ENCODE measurements at regions not wholly inside any gene's neighbourhood (a gene's known extent, or its start where the extent isn't known, plus 50 kb on each side); places are given as distances from the start of the nearest gene placed in this dataset.

DNA sequence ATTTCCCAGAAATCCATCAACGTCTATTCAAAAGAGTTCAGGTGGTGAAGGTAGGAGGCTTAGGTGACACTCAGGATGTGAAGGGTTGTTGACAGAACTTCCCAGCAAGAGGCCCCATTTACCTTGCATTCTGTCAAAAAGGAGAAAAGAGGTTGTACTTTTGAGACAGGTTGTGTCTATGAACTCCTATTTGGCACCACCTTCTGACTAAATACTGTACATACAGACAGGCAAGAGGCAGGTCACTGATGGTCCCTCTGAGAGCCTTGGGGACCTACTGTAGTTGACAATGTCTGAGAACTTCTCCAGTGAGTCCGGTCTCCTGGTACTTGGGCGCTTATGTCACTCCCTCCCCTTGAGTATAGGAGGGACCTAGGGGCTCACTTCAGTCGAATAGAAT is 479.3 kb upstream of the ZFHX3 start:
- DNase-seq: no peak
- H3K4me3 ChIP-seq (ENCODE audit: insufficient read depth, low read depth, low read length): no peak overlapping the region
- no peaks in the 10 kb centered on the region for H3K36me3 ChIP-seq (replicated peaks; ENCODE audit: control insufficient read depth, insufficient read depth, low read length)
- no peaks in the 10 kb centered on the region for H3K27me3 ChIP-seq (ENCODE audit: control insufficient read depth, insufficient read depth, low read length)

DNA sequence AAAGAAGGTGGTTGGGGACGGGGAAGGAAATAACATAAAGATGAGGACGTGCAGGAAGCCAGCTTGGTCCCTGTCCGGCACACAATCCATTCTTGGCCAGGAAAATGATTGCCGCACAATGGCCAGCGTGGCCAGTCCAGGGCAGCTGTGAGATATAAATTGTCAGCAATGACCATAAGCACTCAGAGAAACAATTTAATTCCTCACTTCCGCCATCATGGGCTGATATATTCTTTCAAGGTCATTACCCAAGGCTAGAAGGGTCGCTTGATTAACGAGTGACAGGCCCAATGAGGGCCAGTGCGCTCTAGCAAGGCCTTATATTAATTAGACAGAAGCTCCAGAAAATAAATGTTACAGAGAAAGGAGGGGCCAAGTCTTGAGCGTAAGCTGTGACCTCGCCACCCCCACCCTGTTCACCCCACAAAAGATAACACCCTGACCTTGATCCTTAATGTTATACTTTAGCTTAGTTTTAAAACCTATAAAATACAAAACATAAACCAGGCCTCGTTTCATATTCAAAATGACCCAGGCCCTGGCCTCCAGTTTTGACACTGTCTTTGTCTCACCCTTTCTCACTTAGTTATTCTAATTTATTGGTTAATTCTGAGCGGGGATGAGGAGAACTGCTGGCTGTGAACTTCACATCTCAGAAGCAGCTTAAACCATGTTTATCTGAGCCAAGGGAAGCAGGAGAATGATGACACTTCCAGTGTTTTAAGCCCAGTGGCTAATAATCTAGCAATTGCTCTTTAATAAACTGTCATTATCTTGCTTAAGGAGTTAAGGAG is 478.3 kb upstream of the ZFHX3 start:
- no peaks in the 10 kb centered on the region for H3K27me3 ChIP-seq (ENCODE audit: control insufficient read depth, insufficient read depth, low read length)
- no peaks in the 10 kb centered on the region for H3K36me3 ChIP-seq (replicated peaks; ENCODE audit: control insufficient read depth, insufficient read depth, low read length)
- DNase-seq: no peak
- H3K4me3 ChIP-seq (ENCODE audit: insufficient read depth, low read depth, low read length): no peak overlapping the region

- Histone ChIP-seq H3K4me3 (ENCODE audit: insufficient read depth, low read depth, low read length) (no peak overlapping the region), H3K27me3 (ENCODE audit: control insufficient read depth, insufficient read depth, low read length) (no peaks in the 10 kb centered on the region), H3K36me3 (replicated peaks; ENCODE audit: control insufficient read depth, insufficient read depth, low read length) (no peaks in the 10 kb centered on the region)
- DNase-seq: no peak
Measured at GRCh38 chr16:73523209-73523608, 475.3 kb upstream of the ZFHX3 start.

GRCh38 chr16:73521499-73521898 is 473.6 kb upstream of the ZFHX3 start:
- no peak for DNase-seq
- Histone ChIP-seq H3K27me3 (ENCODE audit: control insufficient read depth, insufficient read depth, low read length) (no peaks in the 10 kb centered on the region), H3K36me3 (replicated peaks; ENCODE audit: control insufficient read depth, insufficient read depth, low read length) (no peaks in the 10 kb centered on the region), H3K4me3 (ENCODE audit: insufficient read depth, low read depth, low read length) (no peak overlapping the region)

DNA sequence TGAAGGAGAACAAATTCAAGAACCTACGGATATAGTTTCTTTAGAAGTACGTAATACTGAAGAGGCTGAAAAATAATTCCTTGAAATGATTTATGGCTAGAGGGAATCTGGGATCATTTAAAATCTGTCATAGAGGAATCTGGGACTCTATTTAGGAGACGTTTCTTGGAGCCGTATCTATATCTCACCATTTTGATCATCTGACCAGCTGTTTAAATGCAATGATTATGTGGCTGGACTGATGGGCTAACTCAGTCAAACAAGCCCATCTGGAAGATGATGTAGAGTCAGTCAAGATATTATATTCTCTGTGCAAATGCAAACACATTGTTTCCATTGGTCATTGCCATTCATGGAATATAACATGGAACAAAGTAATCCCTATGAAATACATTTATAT is 467.7 kb upstream of the ZFHX3 start:
- no peak for DNase-seq
- Histone ChIP-seq H3K36me3 (replicated peaks; ENCODE audit: control insufficient read depth, insufficient read depth, low read length) (no peaks in the 10 kb centered on the region), H3K4me3 (ENCODE audit: insufficient read depth, low read depth, low read length) (no peak overlapping the region), H3K27me3 (ENCODE audit: control insufficient read depth, insufficient read depth, low read length) (no peaks in the 10 kb centered on the region)

- Histone ChIP-seq H3K4me3 (ENCODE audit: insufficient read depth, low read depth, low read length) (no peak overlapping the region), H3K27me3 (ENCODE audit: control insufficient read depth, insufficient read depth, low read length) (no peaks in the 10 kb centered on the region), H3K36me3 (replicated peaks; ENCODE audit: control insufficient read depth, insufficient read depth, low read length) (no peaks in the 10 kb centered on the region)
- no peak for DNase-seq
Measured at GRCh38 chr16:73510852-73511251, 462.9 kb upstream of the ZFHX3 start.

DNA sequence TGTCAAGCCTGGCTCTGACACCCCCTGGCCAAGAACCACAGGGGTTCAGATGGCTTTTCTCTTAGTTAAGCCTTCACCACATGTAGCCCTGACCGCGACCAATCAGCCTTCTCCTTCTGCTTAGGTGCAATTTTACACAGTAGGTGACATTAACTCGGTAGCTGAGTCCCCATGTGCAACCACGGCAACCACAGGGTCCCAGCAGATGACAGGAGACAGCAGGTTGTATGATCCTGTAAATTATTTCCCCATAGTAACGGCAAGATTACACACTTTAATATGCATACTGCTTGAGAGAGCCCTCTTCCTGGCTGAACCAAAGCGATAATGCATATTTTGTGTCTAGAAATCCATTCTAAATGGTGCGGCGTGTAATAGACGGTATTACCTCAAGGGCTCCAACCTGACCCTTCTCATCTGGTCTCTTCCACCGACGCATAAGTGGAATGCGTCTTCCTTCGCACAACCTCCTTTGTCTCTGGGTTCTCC is 458.7 kb upstream of the ZFHX3 start:
- DNase-seq: no peak
- no peaks in the 10 kb centered on the region for H3K27me3 ChIP-seq (ENCODE audit: control insufficient read depth, insufficient read depth, low read length)
- H3K36me3 ChIP-seq (replicated peaks; ENCODE audit: control insufficient read depth, insufficient read depth, low read length): no peaks in the 10 kb centered on the region
- no peak overlapping the region for H3K4me3 ChIP-seq (ENCODE audit: insufficient read depth, low read depth, low read length)

DNA sequence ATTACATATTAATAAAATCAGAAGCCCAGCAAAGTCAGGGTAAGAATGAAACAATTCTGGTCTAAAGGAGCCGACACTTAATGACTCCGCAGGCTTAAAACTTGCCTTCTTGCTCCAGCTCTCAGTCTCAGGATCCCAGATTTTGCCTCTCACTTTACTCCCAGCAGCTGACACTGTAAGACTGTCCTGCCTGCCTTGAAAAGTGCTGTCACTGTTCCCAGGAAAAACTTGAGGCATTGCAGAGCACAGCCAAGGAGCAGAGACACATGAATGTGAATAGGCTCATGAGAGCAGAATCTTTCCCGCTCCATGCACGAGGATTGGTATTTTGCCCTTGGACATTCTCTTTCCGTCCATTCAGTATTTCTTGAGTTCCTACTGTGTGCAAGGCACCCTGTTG is 457.6 kb upstream of the ZFHX3 start:
- Histone ChIP-seq H3K36me3 (replicated peaks; ENCODE audit: control insufficient read depth, insufficient read depth, low read length) (no peaks in the 10 kb centered on the region), H3K27me3 (ENCODE audit: control insufficient read depth, insufficient read depth, low read length) (no peaks in the 10 kb centered on the region), H3K4me3 (ENCODE audit: insufficient read depth, low read depth, low read length) (no peak overlapping the region)
- no peak for DNase-seq

- Histone ChIP-seq H3K4me3 (ENCODE audit: insufficient read depth, low read depth, low read length) (no peak overlapping the region), H3K36me3 (replicated peaks; ENCODE audit: control insufficient read depth, insufficient read depth, low read length) (no peaks in the 10 kb centered on the region), H3K27me3 (ENCODE audit: control insufficient read depth, insufficient read depth, low read length) (no peaks in the 10 kb centered on the region)
- no peak for DNase-seq
Measured at GRCh38 chr16:73504591-73505575, 457.0 kb upstream of the ZFHX3 start.

DNA sequence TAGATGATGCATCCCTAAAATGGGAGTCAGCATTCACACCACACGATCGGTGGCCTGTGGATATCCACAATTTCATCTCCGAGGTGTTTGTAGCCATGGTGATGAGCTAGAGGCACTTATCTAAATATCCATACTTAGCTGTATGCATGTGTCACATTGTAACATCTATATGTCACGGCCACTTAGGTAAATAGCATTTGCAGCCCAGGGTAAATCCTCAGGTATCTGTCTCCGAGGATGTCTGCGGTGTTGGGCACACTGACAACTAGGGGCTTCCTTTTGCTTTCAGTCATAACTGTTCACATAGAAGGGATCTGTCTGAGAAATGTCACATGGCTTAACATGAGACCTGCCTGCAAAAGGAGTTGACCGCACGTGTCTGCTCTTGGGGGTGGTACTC is 455.2 kb upstream of the ZFHX3 start:
- Histone ChIP-seq H3K36me3 (replicated peaks; ENCODE audit: control insufficient read depth, insufficient read depth, low read length) (no peaks in the 10 kb centered on the region), H3K27me3 (ENCODE audit: control insufficient read depth, insufficient read depth, low read length) (no peaks in the 10 kb centered on the region), H3K4me3 (ENCODE audit: insufficient read depth, low read depth, low read length) (no peak overlapping the region)
- DNase-seq: no peak

DNA sequence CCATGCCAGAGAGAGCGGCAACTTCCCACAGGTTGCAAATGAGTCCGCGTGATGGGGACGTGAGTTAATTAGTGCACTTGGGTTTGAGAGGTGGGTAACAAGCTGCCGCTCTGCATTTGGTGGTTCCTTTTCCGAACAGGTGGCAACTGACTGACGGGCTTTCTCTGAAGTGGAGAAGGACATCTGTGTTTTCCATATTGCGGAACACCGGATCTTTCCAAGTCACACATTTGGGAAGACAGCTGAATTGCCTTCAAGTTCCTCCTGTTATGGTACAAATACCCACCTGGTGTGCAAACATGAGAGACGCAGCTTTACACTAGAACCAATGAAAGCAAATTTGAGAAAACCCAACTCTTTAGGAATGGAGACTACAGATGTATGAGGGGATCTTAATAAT is 451.3 kb upstream of the ZFHX3 start:
- DNase-seq: no peak
- Histone ChIP-seq H3K27me3 (ENCODE audit: control insufficient read depth, insufficient read depth, low read length) (no peaks in the 10 kb centered on the region), H3K4me3 (ENCODE audit: insufficient read depth, low read depth, low read length) (no peak overlapping the region), H3K36me3 (replicated peaks; ENCODE audit: control insufficient read depth, insufficient read depth, low read length) (no peaks in the 10 kb centered on the region)

DNA sequence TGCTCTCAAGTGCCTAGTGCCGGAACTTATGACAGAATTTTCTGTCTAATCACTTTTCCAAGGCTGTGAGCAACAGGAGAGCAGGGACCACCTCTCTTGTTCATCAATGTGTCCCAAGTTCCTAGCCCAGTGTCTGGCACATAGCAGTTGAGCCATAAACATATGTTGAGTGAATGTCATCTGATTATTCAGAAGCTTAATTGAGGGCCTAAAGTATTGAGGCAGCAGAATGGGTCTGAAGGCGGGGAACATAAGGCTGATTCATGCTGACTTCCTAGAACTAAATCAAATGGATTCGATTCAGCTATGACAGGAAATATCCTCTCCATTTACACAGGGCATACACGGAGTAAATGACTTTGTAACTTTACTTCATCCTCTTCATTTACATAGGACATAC is 438.0 kb upstream of the ZFHX3 start:
- H3K36me3 ChIP-seq (replicated peaks; ENCODE audit: control insufficient read depth, insufficient read depth, low read length): no peaks in the 10 kb centered on the region
- H3K27me3 ChIP-seq (ENCODE audit: control insufficient read depth, insufficient read depth, low read length): no peaks in the 10 kb centered on the region; the same call in 1 of the 2 replicates
- DNase-seq: no peak
- H3K4me3 ChIP-seq (ENCODE audit: insufficient read depth, low read depth, low read length): no peak overlapping the region

- Histone ChIP-seq H3K27me3 (ENCODE audit: control insufficient read depth, insufficient read depth, low read length) (no peaks in the 10 kb centered on the region; the same call in 1 of the 2 replicates), H3K36me3 (replicated peaks; ENCODE audit: control insufficient read depth, insufficient read depth, low read length) (no peaks in the 10 kb centered on the region), H3K4me3 (ENCODE audit: insufficient read depth, low read depth, low read length) (no peak overlapping the region)
- no peak for DNase-seq
Measured at GRCh38 chr16:73483934-73484711, 436.2 kb upstream of the ZFHX3 start.

DNA sequence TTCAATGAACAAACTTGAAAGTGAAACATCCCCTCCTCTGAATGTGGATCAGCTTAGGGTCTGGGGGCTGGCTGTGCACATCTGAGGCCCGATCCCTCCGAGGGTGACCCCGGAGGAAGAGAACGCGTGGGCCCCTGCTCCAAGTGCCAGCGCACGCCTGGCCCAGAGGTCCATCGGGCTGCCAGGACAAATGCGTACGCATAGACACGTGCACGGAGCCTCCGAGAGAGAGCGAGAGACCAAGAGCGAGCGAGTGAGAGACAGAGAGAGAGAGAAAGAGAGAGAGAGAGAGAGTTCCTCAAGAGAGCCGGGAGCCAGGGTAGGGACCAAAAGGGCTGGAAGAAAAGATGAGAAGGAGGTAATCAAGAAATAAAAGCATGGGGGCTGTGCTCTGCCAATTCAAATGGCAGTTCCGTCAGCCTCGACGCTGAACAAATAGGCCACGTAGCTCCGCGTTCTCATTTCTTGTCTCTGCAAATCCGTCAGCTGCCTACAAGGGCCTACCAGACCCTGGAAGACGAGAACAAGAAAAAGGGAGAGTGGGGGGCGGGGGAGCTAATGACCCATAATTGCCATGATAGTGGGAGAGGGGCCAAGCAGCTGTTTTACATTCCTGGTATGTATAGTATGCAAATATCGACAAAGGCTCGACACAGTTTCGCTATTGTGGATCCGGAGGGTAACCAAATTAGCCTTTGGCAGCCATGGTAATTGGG is 435.3 kb upstream of the ZFHX3 start:
- Histone ChIP-seq H3K36me3 (replicated peaks; ENCODE audit: control insufficient read depth, insufficient read depth, low read length) (no peaks in the 10 kb centered on the region), H3K4me3 (ENCODE audit: insufficient read depth, low read depth, low read length) (peak overlapping the region; percentile 6; the same call in 1 of the 2 replicates), H3K27me3 (ENCODE audit: control insufficient read depth, insufficient read depth, low read length) (no peaks in the 10 kb centered on the region; the same call in 1 of the 2 replicates)
- DNase-seq: peak; percentile 52

All from H7 (cell line).